DOHH2 (cell line): ENCODE measurements at regions not wholly inside any gene's neighbourhood (a gene's known extent, or its start where the extent isn't known, plus 50 kb on each side); places are given as distances from the start of the nearest gene placed in this dataset.

Experiments used
- H3F3A ChIP-seq: fragments of 200-600 bp; sonication (generic), shearing (Covaris generic); 2 replicates; pipeline ENCODE4 v1.6.0; 2016; ENCODE audit warnings: antibody characterized with exemption, mild to moderate bottlenecking; ENCODE audit not compliant: control insufficient read depth, insufficient read depth
- H3K27ac ChIP-seq: fragments of 200-600 bp; sonication (generic); 2 replicates; pipeline ENCODE4 v1.5.1; 2014; ENCODE audit warnings: low read depth, mild to moderate bottlenecking, low read length, moderate library complexity
- H3K27me3 ChIP-seq: fragments of 200-600 bp; sonication (generic); 2 replicates; pipeline ENCODE4 v1.6.1; 2014; ENCODE audit warnings: mild to moderate bottlenecking, low read length, mixed read lengths; ENCODE audit not compliant: control insufficient read depth
- H3K36me3 ChIP-seq: fragments of 200-600 bp; sonication (generic); 2 replicates; pipeline ENCODE4 v1.6.1; 2014; ENCODE audit warnings: mild to moderate bottlenecking, low read length, moderate library complexity, mixed read lengths; ENCODE audit not compliant: control insufficient read depth
- H3K4me1 ChIP-seq: fragments of 200-600 bp; sonication (generic); 2 replicates; pipeline ENCODE4 v1.6.1; 2014; ENCODE audit warnings: mild to moderate bottlenecking, low read length, mixed read lengths; ENCODE audit not compliant: control insufficient read depth
- H3K4me2 ChIP-seq: fragments of 200-600 bp; sonication (generic); 2 replicates; pipeline ENCODE4 v1.6.0; 2014; ENCODE audit warnings: mild to moderate bottlenecking, low read length, moderate library complexity
- H3K4me3 ChIP-seq: fragments of 200-600 bp; sonication (generic); 2 replicates; pipeline ENCODE4 v1.5.1; 2014; ENCODE audit warnings: mild to moderate bottlenecking, low read length, mixed read lengths
- H3K79me2 ChIP-seq: fragments of 200-600 bp; sonication (generic); 2 replicates; pipeline ENCODE4 v1.6.1; 2014; ENCODE audit warnings: mild to moderate bottlenecking, low read length, mixed read lengths; ENCODE audit not compliant: control insufficient read depth
- H3K9me2 ChIP-seq: fragments of 200-600 bp; sonication (generic); replicated peaks from 2 replicates; pipeline ENCODE4 v1.6.1; 2014; ENCODE audit warnings: mild to moderate bottlenecking, low read length, mixed read lengths; ENCODE audit not compliant: control insufficient read depth
- H3K9me3 ChIP-seq: fragments of 200-600 bp; sonication (generic); 2 replicates; pipeline ENCODE4 v1.6.1; 2014; ENCODE audit warnings: antibody characterized with exemption, low read length, mixed read lengths; ENCODE audit not compliant: control insufficient read depth, insufficient read depth
- H4K20me1 ChIP-seq: fragments of 200-600 bp; sonication (generic); 2 replicates; pipeline ENCODE4 v1.6.0; 2014; ENCODE audit warnings: low read depth, mild to moderate bottlenecking, antibody characterized with exemption, low read length, moderate library complexity; ENCODE audit not compliant: control insufficient read depth, insufficient read depth
- CTCF ChIP-seq: fragments of 200-600 bp; sonication (generic); IDR thresholded peaks from one replicate; pipeline ENCODE4 v1.5.1; 2014; ENCODE audit warnings: antibody characterized with exemption, mild to moderate bottlenecking, low read depth, low read length; ENCODE audit not compliant: poor library complexity, severe bottlenecking
- EZH2phosphoT487 ChIP-seq: fragments of 200-600 bp; sonication (generic); IDR thresholded peaks from 2 replicates; pipeline ENCODE4 v1.6.1; 2017; ENCODE audit warnings: borderline replicate concordance, mild to moderate bottlenecking, antibody characterized with exemption, low read length, moderate library complexity, mixed read lengths

DNA sequence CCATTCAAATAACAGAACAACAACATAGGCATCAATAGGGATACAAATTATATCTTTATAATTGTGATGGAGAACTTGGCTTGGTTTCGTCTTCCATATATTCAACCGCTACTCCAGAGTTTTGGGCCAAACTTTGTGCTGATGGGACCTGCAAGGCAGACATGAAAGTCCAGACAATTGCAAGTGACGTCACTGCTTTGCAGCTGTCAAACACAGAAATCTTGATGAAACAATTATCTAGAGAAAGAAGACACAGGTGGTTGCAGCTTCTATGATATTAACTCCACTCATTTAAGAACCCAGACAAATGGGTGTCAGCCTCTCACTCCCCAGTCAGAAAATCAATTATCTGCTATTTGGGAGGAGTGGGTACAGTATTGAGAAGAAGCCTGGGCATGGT, 390.6 kb downstream of the NUF2 start:
- H3K4me2 ChIP-seq: no peak overlapping the region
- no peaks in the 10 kb centered on the region for H3K27me3 ChIP-seq
- no peaks in the 10 kb centered on the region for H4K20me1 ChIP-seq
- H3K27ac ChIP-seq: no peak overlapping the region
- TF ChIP-seq CTCF (no peak), EZH2phosphoT487 (no peak)
- no peaks in the 10 kb centered on the region for H3F3A ChIP-seq
- H3K79me2 ChIP-seq: no peaks in the 10 kb centered on the region
- no peaks in the 10 kb centered on the region for H3K9me2 ChIP-seq
- no peaks in the 10 kb centered on the region for H3K9me3 ChIP-seq
- H3K36me3 ChIP-seq: no peaks in the 10 kb centered on the region
- H3K4me3 ChIP-seq: no peak overlapping the region
- no peaks in the 10 kb centered on the region for H3K4me1 ChIP-seq

- Histone ChIP-seq H3K27me3 (no peaks in the 10 kb centered on the region), H3K4me2 (no peak overlapping the region), H3K4me3 (no peak overlapping the region), H3F3A (no peaks in the 10 kb centered on the region), H3K36me3 (no peaks in the 10 kb centered on the region), H3K9me3 (no peaks in the 10 kb centered on the region), H3K9me2 (no peaks in the 10 kb centered on the region), H3K27ac (no peak overlapping the region), H4K20me1 (no peaks in the 10 kb centered on the region), H3K79me2 (no peaks in the 10 kb centered on the region), H3K4me1 (no peaks in the 10 kb centered on the region)
- no peak for TF ChIP-seq EZH2phosphoT487
- no peak for TF ChIP-seq CTCF
Observed at GRCh38 chr1:163720294-163720693, 398.5 kb downstream of the NUF2 start.

- TF ChIP-seq CTCF: no peak
- TF ChIP-seq EZH2phosphoT487: no peak
- H3K9me2 ChIP-seq: no peaks in the 10 kb centered on the region
- no peaks in the 10 kb centered on the region for H3K27me3 ChIP-seq
- H3K9me3 ChIP-seq: no peaks in the 10 kb centered on the region
- H3K36me3 ChIP-seq: no peaks in the 10 kb centered on the region
- no peak overlapping the region for H3K27ac ChIP-seq
- no peaks in the 10 kb centered on the region for H3K79me2 ChIP-seq
- H3K4me1 ChIP-seq: no peaks in the 10 kb centered on the region
- no peak overlapping the region for H3K4me2 ChIP-seq
- no peak overlapping the region for H3K4me3 ChIP-seq
- H4K20me1 ChIP-seq: no peaks in the 10 kb centered on the region
- H3F3A ChIP-seq: no peaks in the 10 kb centered on the region
Observed at GRCh38 chr1:163725551-163725950, 403.8 kb downstream of the NUF2 start.

GRCh38 chr1:163730411-163730821, 408.7 kb downstream of the NUF2 start:
- Histone ChIP-seq H3K9me2 (no peaks in the 10 kb centered on the region), H3K4me1 (no peaks in the 10 kb centered on the region), H3K36me3 (no peaks in the 10 kb centered on the region), H4K20me1 (no peaks in the 10 kb centered on the region), H3K4me2 (no peak overlapping the region), H3K79me2 (no peaks in the 10 kb centered on the region), H3F3A (no peaks in the 10 kb centered on the region), H3K27me3 (no peaks in the 10 kb centered on the region), H3K9me3 (no peaks in the 10 kb centered on the region), H3K4me3 (no peak overlapping the region), H3K27ac (no peak overlapping the region)
- TF ChIP-seq CTCF: no peak
- TF ChIP-seq EZH2phosphoT487: no peak
